HCT116 (cell line): ENCODE measurements at regions not wholly inside any gene's neighbourhood (a gene's known extent, or its start where the extent isn't known, plus 50 kb on each side); places are given as distances from the start of the nearest gene placed in this dataset.

Source experiments
- ATAC-seq: fragments of 200-7000 bp; cut with Tn5 transposase; 2 replicates; pipeline ENCODE4 v1.9.1; 2020; ENCODE audit warnings: mild to moderate bottlenecking, moderate library complexity
- BruUV-seq: library from RNA; stranded (reverse); fragments of 400-500 nt; replicated peaks from 2 replicates; lab custom pipeline; 2021; lab: Mats Ljungman, UMichigan
- CTCF ChIA-PET: fragments of 300-600 bp; sonication (Branson Sonifier 250); formaldehyde crosslinking; loops from one replicate; lab custom pipeline; 2021; ENCODE audit warnings: antibody characterized with exemption; lab: Charles Lee
- POLR2A ChIA-PET: fragments of 300-600, 350-600 bp; sonication (Branson Sonifier 250); formaldehyde crosslinking; loops from one replicate; lab custom pipeline; 2021; ENCODE audit warnings: antibody characterized with exemption; lab: Charles Lee
- RAD21 ChIA-PET, 2 experiments: fragments of 300-600 bp; sonication (Branson Sonifier 250); formaldehyde crosslinking; loops; one replicate each; lab custom pipeline; 2023; ENCODE audit warnings: low total read pairs in 2 of 2; ENCODE audit not compliant: uncharacterized antibody in 2 of 2, unreplicated experiment in 2 of 2, low non-redundant PET in 1 of 2; lab: Charles Lee
- DNase-seq: peaks from one replicate; pipeline ENCODE4 v3.0.0-alpha.2; 2010; ENCODE audit warnings: low read depth, low spot score
- H2AFZ ChIP-seq: fragments of 200-600 bp; shearing (Covaris generic), sonication (generic); 2 replicates; pipeline ENCODE4 v1.6.1; 2017; ENCODE audit warnings: low read depth, mixed run types, mixed read lengths, antibody characterized with exemption, low read length; ENCODE audit not compliant: poor library complexity, severe bottlenecking
- H3K27ac ChIP-seq: 2 replicates; pipeline ENCODE4 v1.5.1; 2012; ENCODE audit warnings: low read depth, low read length
- H3K27me3 ChIP-seq: fragments of 200-600 bp; sonication (generic); 2 replicates; pipeline ENCODE4 v1.6.1; 2016; ENCODE audit warnings: mixed run types, low read length, mixed read lengths; ENCODE audit not compliant: insufficient read depth
- H3K36me3 ChIP-seq, 2 experiments: fragments of 200-500 bp in 1 of 2; fragments of 200-600 bp in 1 of 2; sonication (Bioruptor generic) in 1 of 2; sonication (generic) in 1 of 2; 2 replicates each; pipeline versions ENCODE4 v1.5.1 to v1.6.1; 2014 to 2016; ENCODE audit warnings: low read length in 2 of 2, inconsistent platforms in 1 of 2, mixed read lengths in 1 of 2, mixed run types in 1 of 2; ENCODE audit not compliant: insufficient read depth in 2 of 2, control insufficient read depth in 1 of 2
- H3K4me1 ChIP-seq, 2 experiments: fragments of 200-600 bp in 1 of 2; sonication (generic) in 1 of 2; 2 replicates each; pipeline versions ENCODE4 v1.5.1 to v1.6.1; 2012 to 2017; ENCODE audit warnings: low read length in 2 of 2, inconsistent platforms in 1 of 2, mild to moderate bottlenecking in 1 of 2, mixed read lengths in 1 of 2, mixed run types in 1 of 2, moderate library complexity in 1 of 2; ENCODE audit not compliant: insufficient read depth in 2 of 2, control insufficient read depth in 1 of 2
- H3K4me2 ChIP-seq: fragments of 200-600 bp; sonication (generic); 2 replicates; pipeline ENCODE4 v1.6.1; 2017; ENCODE audit warnings: mixed run types, low read length, mixed read lengths
- H3K4me3 ChIP-seq, 2 experiments: fragments of 200-600 bp in 1 of 2; sonication (generic) in 1 of 2; replicated peaks in 1 of 2; 2 replicates each; pipeline ENCODE4 v1.5.1; 2011 to 2016; ENCODE audit warnings: low read length in 2 of 2, control low read depth in 1 of 2, low read depth in 1 of 2, mild to moderate bottlenecking in 1 of 2, mixed read lengths in 1 of 2, mixed run types in 1 of 2
- H3K79me2 ChIP-seq: fragments of 200-600 bp; sonication (generic); 2 replicates; pipeline ENCODE4 v1.6.1; 2017; ENCODE audit warnings: mild to moderate bottlenecking, mixed run types, low read length, moderate library complexity, mixed read lengths; ENCODE audit not compliant: insufficient read depth
- H3K9ac ChIP-seq: fragments of 200-600 bp; sonication (generic); 2 replicates; pipeline ENCODE4 v1.6.1; 2016; ENCODE audit warnings: low read length, mixed read lengths
- H3K9me2 ChIP-seq: fragments of 200-600 bp; sonication (generic), shearing (Covaris generic); 2 replicates; pipeline ENCODE4 v1.6.1; 2017; ENCODE audit warnings: mixed run types, mild to moderate bottlenecking, moderate library complexity; ENCODE audit not compliant: insufficient read depth
- H3K9me3 ChIP-seq, 2 experiments: fragments of 200-500 bp in 1 of 2; fragments of 200-600 bp in 1 of 2; sonication (Bioruptor generic) in 1 of 2; sonication (generic) in 1 of 2; 2 replicates each; pipeline ENCODE4 v1.6.1; 2014 to 2017; ENCODE audit warnings: low read length in 2 of 2, mixed read lengths in 2 of 2, inconsistent platforms in 1 of 2, low read depth in 1 of 2, mild to moderate bottlenecking in 1 of 2, mixed run types in 1 of 2, moderate library complexity in 1 of 2; ENCODE audit not compliant: control insufficient read depth in 1 of 2, insufficient read depth in 1 of 2
- H4K20me1 ChIP-seq: fragments of 200-600 bp; sonication (generic), shearing (Covaris generic); 2 replicates; pipeline ENCODE4 v1.6.1; 2017; ENCODE audit warnings: mixed run types, mild to moderate bottlenecking, moderate library complexity; ENCODE audit not compliant: insufficient read depth
- CBX3 ChIP-seq: IDR thresholded peaks from 2 replicates; pipeline ENCODE4 v1.6.1; 2012; ENCODE audit warnings: low read depth
- JUND ChIP-seq: IDR thresholded peaks from 2 replicates; pipeline ENCODE4 v1.6.1; 2012
- SP1 ChIP-seq: IDR thresholded peaks from 2 replicates; pipeline ENCODE4 v1.6.1; 2012; ENCODE audit warnings: low read depth
- intact Hi-C: fragments of 100-400 bp; cut with micrococcal nuclease; formaldehyde crosslinking; loops from 2 replicates; pipeline ENCODE4 v1.10.0; 2022
- TF ChIP-seq, protein P1 (sequence below): IDR thresholded peaks from 2 replicates; pipeline ENCODE4 v1.6.1; 2012
- TF ChIP-seq, protein P2 (sequence below): IDR thresholded peaks from 2 replicates; pipeline ENCODE4 v1.6.1; 2012; ENCODE audit warnings: low read depth

DNA sequence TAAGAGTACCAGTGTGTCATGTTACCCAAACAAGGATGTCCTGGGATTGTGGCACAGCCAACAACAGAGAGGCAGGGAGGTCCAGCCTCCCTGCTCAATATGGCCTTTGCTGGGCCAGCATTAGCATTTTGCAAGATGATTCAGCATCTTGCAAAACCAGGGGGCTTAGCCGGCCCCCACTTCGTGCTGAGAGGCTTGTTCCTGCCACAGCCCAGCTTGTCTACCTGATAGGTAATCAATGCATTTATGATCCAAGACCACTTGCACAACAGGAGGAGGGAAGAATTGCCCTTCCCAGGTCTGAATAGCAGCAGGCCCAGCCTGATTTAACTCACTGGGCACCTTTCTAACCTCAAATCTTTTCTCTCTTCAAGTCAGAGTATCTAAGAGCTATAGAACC lies 189.0 kb upstream of the SYT13 start:
- H3K27ac ChIP-seq, result no peak overlapping the region
- intact Hi-C loops, result no loop called here
- ChIA-PET POLR2A (no interaction called here), RAD21 (no interaction called here)
- TF ChIP-seq, protein P1, sequence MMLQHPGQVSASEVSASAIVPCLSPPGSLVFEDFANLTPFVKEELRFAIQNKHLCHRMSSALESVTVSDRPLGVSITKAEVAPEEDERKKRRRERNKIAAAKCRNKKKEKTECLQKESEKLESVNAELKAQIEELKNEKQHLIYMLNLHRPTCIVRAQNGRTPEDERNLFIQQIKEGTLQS, result no peak
- TF ChIP-seq, protein P2, sequence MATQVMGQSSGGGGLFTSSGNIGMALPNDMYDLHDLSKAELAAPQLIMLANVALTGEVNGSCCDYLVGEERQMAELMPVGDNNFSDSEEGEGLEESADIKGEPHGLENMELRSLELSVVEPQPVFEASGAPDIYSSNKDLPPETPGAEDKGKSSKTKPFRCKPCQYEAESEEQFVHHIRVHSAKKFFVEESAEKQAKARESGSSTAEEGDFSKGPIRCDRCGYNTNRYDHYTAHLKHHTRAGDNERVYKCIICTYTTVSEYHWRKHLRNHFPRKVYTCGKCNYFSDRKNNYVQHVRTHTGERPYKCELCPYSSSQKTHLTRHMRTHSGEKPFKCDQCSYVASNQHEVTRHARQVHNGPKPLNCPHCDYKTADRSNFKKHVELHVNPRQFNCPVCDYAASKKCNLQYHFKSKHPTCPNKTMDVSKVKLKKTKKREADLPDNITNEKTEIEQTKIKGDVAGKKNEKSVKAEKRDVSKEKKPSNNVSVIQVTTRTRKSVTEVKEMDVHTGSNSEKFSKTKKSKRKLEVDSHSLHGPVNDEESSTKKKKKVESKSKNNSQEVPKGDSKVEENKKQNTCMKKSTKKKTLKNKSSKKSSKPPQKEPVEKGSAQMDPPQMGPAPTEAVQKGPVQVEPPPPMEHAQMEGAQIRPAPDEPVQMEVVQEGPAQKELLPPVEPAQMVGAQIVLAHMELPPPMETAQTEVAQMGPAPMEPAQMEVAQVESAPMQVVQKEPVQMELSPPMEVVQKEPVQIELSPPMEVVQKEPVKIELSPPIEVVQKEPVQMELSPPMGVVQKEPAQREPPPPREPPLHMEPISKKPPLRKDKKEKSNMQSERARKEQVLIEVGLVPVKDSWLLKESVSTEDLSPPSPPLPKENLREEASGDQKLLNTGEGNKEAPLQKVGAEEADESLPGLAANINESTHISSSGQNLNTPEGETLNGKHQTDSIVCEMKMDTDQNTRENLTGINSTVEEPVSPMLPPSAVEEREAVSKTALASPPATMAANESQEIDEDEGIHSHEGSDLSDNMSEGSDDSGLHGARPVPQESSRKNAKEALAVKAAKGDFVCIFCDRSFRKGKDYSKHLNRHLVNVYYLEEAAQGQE, result no peak
- TF ChIP-seq, all 23 proteins: peak for 0
- CTCF ChIA-PET, result no interaction called here
- H3K9me3 ChIP-seq, result no peaks in the 10 kb centered on the region
- ATAC-seq (no peak), DNase-seq (no peak)
- peaks cover 46% of the 10 kb centered on the region for H3K27me3 ChIP-seq
- H4K20me1 ChIP-seq, result no peaks in the 10 kb centered on the region
- no peaks in the 10 kb centered on the region for H3K79me2 ChIP-seq
- no peaks in the 10 kb centered on the region for H3K9me2 ChIP-seq
- no peak overlapping the region for H3K9ac ChIP-seq
- H3K36me3 ChIP-seq, result no peaks in the 10 kb centered on the region
- H2AFZ ChIP-seq, result no peak overlapping the region
- no peaks in the 10 kb centered on the region for H3K4me1 ChIP-seq
- no peak overlapping the region for H3K4me2 ChIP-seq
- H3K4me3 ChIP-seq, result no peak overlapping the region
- no TSS peak for BruUV-seq

DNA sequence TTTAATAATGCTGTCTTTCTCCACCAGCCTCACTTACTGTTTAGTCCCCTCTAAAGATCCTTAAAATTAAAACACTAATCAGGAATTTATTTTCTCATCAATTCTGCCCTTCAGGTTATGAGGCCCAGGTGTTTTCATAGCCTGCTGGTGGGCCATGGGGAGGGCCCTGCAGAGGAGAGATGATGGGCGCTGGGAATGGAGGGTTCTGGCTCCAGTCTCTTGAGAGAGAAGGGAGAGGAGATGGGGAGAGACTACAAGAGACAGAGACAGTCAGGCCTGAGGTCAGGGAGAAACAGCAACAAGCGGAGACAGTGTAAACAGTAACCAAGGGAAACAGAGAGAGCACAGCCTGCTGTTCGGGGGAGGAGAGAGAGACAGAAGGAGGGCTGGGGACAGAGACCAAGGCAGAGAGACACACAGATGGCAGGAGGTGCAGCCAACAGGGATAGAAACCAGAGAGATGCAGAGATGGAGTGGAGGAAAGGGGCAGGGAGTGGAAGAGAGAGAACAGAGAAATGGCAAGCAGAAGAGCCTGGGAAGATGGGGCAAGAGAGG lies 187.3 kb upstream of the SYT13 start:
- Histone ChIP-seq H3K36me3 (no peaks in the 10 kb centered on the region), H3K9me3 (no peaks in the 10 kb centered on the region), H3K27me3 (peaks cover 29% of the 10 kb centered on the region), H3K9me2 (no peaks in the 10 kb centered on the region), H2AFZ (no peak overlapping the region), H3K4me1 (no peaks in the 10 kb centered on the region), H4K20me1 (no peaks in the 10 kb centered on the region), H3K4me3 (no peak overlapping the region), H3K79me2 (no peaks in the 10 kb centered on the region), H3K9ac (no peak overlapping the region), H3K27ac (no peak overlapping the region), H3K4me2 (no peak overlapping the region)
- TF ChIP-seq JUND (no peak), SP1 (no peak), CBX3 (no peak)
- ATAC-seq (no peak), DNase-seq (no peak)
- RAD21 ChIA-PET, result no interaction called here
- POLR2A ChIA-PET, result no interaction called here
- BruUV-seq, result no TSS peak
- intact Hi-C loops, result no loop called here
- CTCF ChIA-PET, result no interaction called here
